HepG2 (cell line): ENCODE measurements at regions not wholly inside any gene's neighbourhood (a gene's known extent, or its start where the extent isn't known, plus 50 kb on each side); places are given as distances from the start of the nearest gene placed in this dataset.

Experiments
- BHLHE40 ChIP-seq: IDR thresholded peaks from 2 replicates; pipeline ENCODE4 v1.6.1; 2011; ENCODE audit warnings: low read length, improper control_type of control experiment
- CTCF ChIP-seq: sonication (generic); formaldehyde crosslinking; IDR thresholded peaks from 2 replicates; pipeline ENCODE4 v1.5.0; 2020; ENCODE audit warnings: mild to moderate bottlenecking, missing genetic modification reagents, moderate library complexity
- EP300 ChIP-seq, 3 experiments: sonication (generic) in 1 of 3; formaldehyde crosslinking in 1 of 3; IDR thresholded peaks; 2 replicates each; pipeline versions ENCODE4 v1.5.1 to v1.6.1; 2011 to 2020; ENCODE audit warnings: low read depth in 2 of 3, low read length in 2 of 3, borderline replicate concordance in 1 of 3, improper control_type of control experiment in 1 of 3, mild to moderate bottlenecking in 1 of 3, missing genetic modification reagents in 1 of 3, moderate library complexity in 1 of 3
- POLR2AphosphoS5 ChIP-seq: IDR thresholded peaks from 2 replicates; pipeline ENCODE4 v1.6.1; 2012; ENCODE audit warnings: low read depth, low read length
- RARA ChIP-seq: IDR thresholded peaks from 2 replicates; pipeline ENCODE4 v1.6.1; 2016; ENCODE audit warnings: missing genetic modification reagents, missing compliant biosample characterization
- SP140L ChIP-seq: sonication (generic); formaldehyde crosslinking; IDR thresholded peaks from 2 replicates; pipeline ENCODE4 v1.4.0; 2020; ENCODE audit warnings: missing genetic modification reagents, borderline replicate concordance
- SRF ChIP-seq: IDR thresholded peaks from 2 replicates; pipeline ENCODE4 v1.6.1; 2011; ENCODE audit warnings: mild to moderate bottlenecking, low read depth, low read length, moderate library complexity
- TAF1 ChIP-seq: sonication (generic); formaldehyde crosslinking; IDR thresholded peaks from 2 replicates; pipeline ENCODE4 v1.4.0; 2020; ENCODE audit warnings: missing genetic modification reagents
- ZBTB7A ChIP-seq: sonication (generic); formaldehyde crosslinking; IDR thresholded peaks from 2 replicates; pipeline ENCODE4 v1.8.0; 2022; ENCODE audit warnings: mild to moderate bottlenecking, missing genetic modification reagents
- ZC3H4 ChIP-seq: sonication (generic); formaldehyde crosslinking; IDR thresholded peaks from 2 replicates; pipeline ENCODE4 v1.4.0; 2020; ENCODE audit warnings: missing genetic modification reagents, borderline replicate concordance
- ZNF816 ChIP-seq: sonication (generic); formaldehyde crosslinking; IDR thresholded peaks from 2 replicates; pipeline ENCODE4 v1.8.0; 2022; ENCODE audit warnings: missing genetic modification reagents, mild to moderate bottlenecking, borderline replicate concordance
- ZSCAN21 ChIP-seq: sonication (generic); formaldehyde crosslinking; IDR thresholded peaks from 2 replicates; pipeline ENCODE4 v1.8.0; 2022; ENCODE audit warnings: mild to moderate bottlenecking, missing genetic modification reagents, moderate library complexity, borderline replicate concordance

- no peak for TF ChIP-seq RARA (CRISPR knock-in tag)
- TF ChIP-seq EP300 (IDR thresholded peaks at IDR 0.05; ENCODE audit: low read depth in 2 of 2, low read length in 2 of 2) = no peak
- TF ChIP-seq EP300 (CRISPR knock-in tag; IDR thresholded peaks at IDR 0.05; ENCODE audit: borderline replicate concordance) = no peak
- TF ChIP-seq SP140L (CRISPR knock-in tag) = no peak
- no peak for TF ChIP-seq ZSCAN21 (CRISPR knock-in tag)
- TF ChIP-seq CTCF (CRISPR knock-in tag) = no peak
- TF ChIP-seq TAF1 (CRISPR knock-in tag) = no peak
- TF ChIP-seq ZBTB7A = no peak
- TF ChIP-seq BHLHE40 = no peak
- TF ChIP-seq SRF = no peak
- TF ChIP-seq ZNF816 = no peak
- no peak for TF ChIP-seq POLR2AphosphoS5
- TF ChIP-seq ZC3H4 (CRISPR knock-in tag) = no peak
These were observed 94.9 kb upstream of the ETV3 start for GRCh38 chr1:157233131-157233530.
